Cardiac fibroblast (primary cell): ENCODE measurements at regions not wholly inside any gene's neighbourhood (a gene's known extent, or its start where the extent isn't known, plus 50 kb on each side); places are given as distances from the start of the nearest gene placed in this dataset.

Experiments
- DNase-seq, 2 donors: peaks; one replicate each; pipeline versions ENCODE4 v3.0.0 to v3.0.0-alpha.2; 2010; ENCODE audit warnings: low read depth in 2 of 2
- H3K4me3 ChIP-seq, 2 donors: replicated peaks in 1 of 2; 1 replicate in 1 of 2; 2 replicates in 1 of 2; pipeline ENCODE4 v1.5.1; 2011; ENCODE audit warnings: low read depth in 2 of 2, low read length in 2 of 2, mild to moderate bottlenecking in 2 of 2, moderate library complexity in 1 of 2
- CTCF ChIP-seq: IDR thresholded peaks from one replicate; pipeline ENCODE4 v1.5.1; 2011; ENCODE audit warnings: low read depth, mild to moderate bottlenecking, low read length, inconsistent platforms

GRCh38 chr1:29831500-29832117 lies 595.3 kb downstream of the PTPRU start:
- TF ChIP-seq CTCF: no peak
- no peak overlapping the region for H3K4me3 ChIP-seq
- no peak for DNase-seq

GRCh38 chr1:29830916-29831315 lies 594.6 kb downstream of the PTPRU start:
- no peak overlapping the region for H3K4me3 ChIP-seq
- TF ChIP-seq CTCF: no peak
- DNase-seq: no peak

GRCh38 chr1:29830383-29830782 lies 594.1 kb downstream of the PTPRU start:
- no peak for DNase-seq
- TF ChIP-seq CTCF: no peak
- H3K4me3 ChIP-seq: no peak overlapping the region

- H3K4me3 ChIP-seq: no peak overlapping the region
- DNase-seq: no peak
- TF ChIP-seq CTCF: no peak
Observed at GRCh38 chr1:29829448-29830344, 593.4 kb downstream of the PTPRU start.

- no peak overlapping the region for H3K4me3 ChIP-seq
- no peak for TF ChIP-seq CTCF
- DNase-seq: no peak
Observed at GRCh38 chr1:29828526-29829447, 592.5 kb downstream of the PTPRU start.

- no peak for TF ChIP-seq CTCF
- no peak for DNase-seq
- H3K4me3 ChIP-seq: no peak overlapping the region
Observed at GRCh38 chr1:29827801-29828525, 591.6 kb downstream of the PTPRU start.
